ENCODE measurements at regions not wholly inside any gene's neighbourhood (a gene's known extent, or its start where the extent isn't known, plus 50 kb on each side); places are given as distances from the start of the nearest gene placed in this dataset.
"Not testable (repeated sequence)": the region's sequence is repeated elsewhere in the genome, so short reads cannot be mapped to it uniquely, and the experiment has no call there.

- DNase-seq: no peak
Measured at GRCh38 chr3:94821241-94821640, 758.4 kb downstream of the NSUN3 start.

GRCh38 chr3:94822298-94822697 is 759.4 kb downstream of the NSUN3 start:
- no peak for DNase-seq

GRCh38 chr3:94846251-94846650 is 783.4 kb downstream of the NSUN3 start:
- not testable (repeated sequence) for DNase-seq

- no peak for DNase-seq
Measured at GRCh38 chr3:94862703-94863102, 799.8 kb downstream of the NSUN3 start.

GRCh38 chr3:94869059-94869547 is 806.2 kb downstream of the NSUN3 start:
- DNase-seq: no peak

GRCh38 chr3:94873751-94874150 is 810.9 kb downstream of the NSUN3 start:
- no peak for DNase-seq

- no peak for DNase-seq
Measured at GRCh38 chr3:94875149-94875548, 812.3 kb downstream of the NSUN3 start.

- no peak for DNase-seq
Measured at GRCh38 chr3:94887065-94887464, 824.2 kb downstream of the NSUN3 start.

- no peak for DNase-seq
Measured at GRCh38 chr3:94896994-94897393, 834.1 kb downstream of the NSUN3 start.

GRCh38 chr3:94904156-94904674 is 841.4 kb downstream of the NSUN3 start:
- no peak for DNase-seq

- DNase-seq: no peak
Measured at GRCh38 chr3:94909726-94910125, 846.9 kb downstream of the NSUN3 start.

GRCh38 chr3:94912656-94913055 is 849.8 kb downstream of the NSUN3 start:
- no peak for DNase-seq

GRCh38 chr3:94927175-94927574 is 864.3 kb downstream of the NSUN3 start:
- no peak for DNase-seq

- no peak for DNase-seq
Measured at GRCh38 chr3:94928921-94929320, 866.1 kb downstream of the NSUN3 start.

- DNase-seq: no peak
Measured at GRCh38 chr3:94935738-94936580, 873.1 kb downstream of the NSUN3 start.

GRCh38 chr3:94937980-94938379 is 875.1 kb downstream of the NSUN3 start:
- DNase-seq: no peak

GRCh38 chr3:94946683-94947082 is 883.8 kb downstream of the NSUN3 start:
- no peak for DNase-seq

- DNase-seq: no peak
Measured at GRCh38 chr3:94961423-94962100, 898.7 kb downstream of the NSUN3 start.

- no peak for DNase-seq
Measured at GRCh38 chr3:94965867-94966475, 903.1 kb downstream of the NSUN3 start.

GRCh38 chr3:94967196-94967595 is 904.3 kb downstream of the NSUN3 start:
- no peak for DNase-seq

GRCh38 chr3:94968519-94968918 is 905.7 kb downstream of the NSUN3 start:
- no peak for DNase-seq

- DNase-seq: no peak
Measured at GRCh38 chr3:94972066-94972465, 909.2 kb downstream of the NSUN3 start.
